HG03442 (cell line): ENCODE measurements at regions not wholly inside any gene's neighbourhood (a gene's known extent, or its start where the extent isn't known, plus 50 kb on each side); places are given as distances from the start of the nearest gene placed in this dataset.
A peak's percentile ranks its signal among the peaks of the same experiment; 100 is the strongest.
"Not testable (repeated sequence)": the region's sequence is repeated elsewhere in the genome, so short reads cannot be mapped to it uniquely, and the experiment has no call there.

ENCODE experiments used
- ATAC-seq: cut with Tn5 transposase; IDR thresholded peaks from one replicate; pipeline ENCODE4 v1.9.1; 2021; ENCODE audit warnings: mild to moderate bottlenecking, moderate library complexity; ENCODE audit not compliant: unreplicated experiment

DNA sequence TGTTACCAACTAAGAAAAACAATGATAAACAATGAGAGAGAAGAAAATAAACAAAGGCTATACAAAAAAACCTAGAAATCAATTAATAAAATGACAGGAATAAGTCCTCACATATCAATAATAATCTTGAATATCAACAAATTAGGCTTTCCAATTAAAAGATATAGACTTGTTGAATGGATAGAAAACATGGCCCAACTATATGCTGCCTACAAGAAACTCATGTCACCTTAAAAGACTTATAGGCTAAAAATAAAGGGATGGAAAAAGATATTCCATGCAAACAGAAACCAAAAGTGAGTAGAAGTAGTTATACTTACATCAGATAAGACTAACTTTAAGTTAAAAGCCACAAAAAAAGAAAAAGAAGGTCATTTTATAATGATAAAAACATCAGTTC is 183.9 kb downstream of the MYRFL start:
- ATAC-seq = no peak

DNA sequence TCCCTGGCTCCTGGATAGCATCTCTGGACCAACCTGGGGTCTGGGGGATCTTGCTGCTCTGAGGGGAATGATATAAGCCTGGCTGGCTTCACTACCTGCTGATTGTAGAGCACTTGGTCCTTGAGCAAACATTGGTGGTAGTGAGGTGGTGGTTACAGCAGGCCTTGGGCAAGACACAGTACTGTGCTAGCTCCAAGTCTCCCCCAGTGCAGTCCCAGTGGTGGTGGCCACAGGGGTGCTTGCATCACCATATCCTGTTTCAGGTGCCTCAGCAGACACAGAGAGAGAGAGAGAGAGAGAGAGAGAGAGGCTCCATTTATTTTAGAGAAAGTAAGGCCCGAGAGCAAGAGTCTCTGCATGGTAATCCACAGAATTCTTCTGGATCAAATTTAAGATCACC is 186.3 kb downstream of the MYRFL start:
- no peak for ATAC-seq

GRCh38 chr12:70013016-70013415 is 188.0 kb downstream of the MYRFL start:
- not testable (repeated sequence) for ATAC-seq

- no peak for ATAC-seq
Measured at GRCh38 chr12:70028515-70028914, 203.5 kb downstream of the MYRFL start.

DNA sequence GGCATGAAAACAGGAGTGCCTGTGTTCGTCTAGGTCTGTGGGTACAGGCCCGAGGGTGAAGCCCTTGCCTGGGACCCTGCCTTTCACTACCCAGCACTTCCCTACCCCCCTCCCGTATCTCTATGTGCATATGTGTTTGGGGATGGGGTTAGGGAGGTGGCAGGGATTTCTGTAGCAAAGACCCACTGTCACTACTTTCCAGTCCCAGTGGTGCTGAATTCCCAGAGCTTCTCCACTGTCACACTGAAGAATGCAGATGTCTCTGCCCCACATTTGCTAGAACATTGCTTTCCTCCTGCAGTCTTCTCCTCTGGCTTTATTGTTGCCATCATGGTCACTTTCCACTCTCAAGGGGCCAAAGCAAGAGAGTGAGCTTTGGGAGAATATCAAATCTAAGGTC is 203.9 kb downstream of the MYRFL start:
- no peak for ATAC-seq

- ATAC-seq = no peak
Measured at GRCh38 chr12:70031046-70031445, 206.0 kb downstream of the MYRFL start.

- ATAC-seq = no peak
Measured at GRCh38 chr12:70032076-70032475, 207.0 kb downstream of the MYRFL start.

- ATAC-seq = no peak
Measured at GRCh38 chr12:70033310-70033709, 208.3 kb downstream of the MYRFL start.

DNA sequence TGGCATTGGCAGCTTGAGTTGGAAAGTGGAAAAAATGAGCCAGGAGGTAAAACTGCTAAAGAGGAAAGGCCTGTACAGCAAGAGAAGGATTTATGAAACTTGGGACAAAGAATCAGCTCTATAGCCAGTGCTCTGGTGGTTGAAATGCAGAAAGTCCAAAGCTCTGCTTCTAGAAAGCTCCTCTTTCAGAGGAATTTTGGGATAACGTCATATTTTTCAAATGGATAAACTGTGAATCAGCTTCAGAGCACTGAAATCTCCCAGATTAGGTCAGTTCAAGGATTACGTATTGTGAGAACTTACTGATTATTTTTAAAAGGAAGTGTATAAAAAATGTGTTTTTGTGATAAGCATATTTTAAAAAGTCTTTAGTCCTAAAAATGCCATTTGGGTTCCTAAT is 203.1 kb upstream of the CNOT2 start:
- ATAC-seq = no peak

GRCh38 chr12:70042675-70043074 is 200.6 kb upstream of the CNOT2 start:
- no peak for ATAC-seq

DNA sequence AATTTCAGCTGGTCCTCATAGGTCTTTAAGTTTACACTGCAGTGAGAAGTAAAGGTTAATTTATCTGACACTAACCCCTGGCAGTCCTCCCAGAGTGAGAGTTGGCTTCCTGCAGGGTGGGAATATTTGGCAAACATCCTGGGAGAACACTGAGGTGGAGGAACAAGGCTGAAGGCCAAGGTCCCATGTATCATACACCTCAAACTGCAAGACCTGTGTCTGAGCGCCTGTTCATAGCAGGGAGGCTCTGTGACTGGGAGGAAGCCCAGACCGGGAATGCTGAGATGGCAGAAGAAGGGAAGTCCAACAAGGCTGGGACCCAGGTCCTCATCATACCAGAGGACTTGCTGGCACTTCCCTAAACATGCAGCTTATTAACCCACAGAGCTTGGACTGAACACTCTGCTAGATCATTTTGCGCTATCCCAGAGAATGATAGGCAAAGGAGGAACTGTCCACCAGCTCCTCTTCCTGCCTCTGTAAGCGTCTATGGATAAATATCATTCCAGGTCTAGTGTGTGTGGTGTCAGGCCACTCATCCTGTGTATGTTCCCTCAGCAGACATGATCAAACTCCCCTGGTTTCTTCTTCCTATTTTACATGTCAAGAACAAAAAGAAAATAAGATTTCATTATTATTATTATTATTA is 199.6 kb upstream of the CNOT2 start:
- no peak for ATAC-seq

- no peak for ATAC-seq
Measured at GRCh38 chr12:70044167-70044566, 199.1 kb upstream of the CNOT2 start.

DNA sequence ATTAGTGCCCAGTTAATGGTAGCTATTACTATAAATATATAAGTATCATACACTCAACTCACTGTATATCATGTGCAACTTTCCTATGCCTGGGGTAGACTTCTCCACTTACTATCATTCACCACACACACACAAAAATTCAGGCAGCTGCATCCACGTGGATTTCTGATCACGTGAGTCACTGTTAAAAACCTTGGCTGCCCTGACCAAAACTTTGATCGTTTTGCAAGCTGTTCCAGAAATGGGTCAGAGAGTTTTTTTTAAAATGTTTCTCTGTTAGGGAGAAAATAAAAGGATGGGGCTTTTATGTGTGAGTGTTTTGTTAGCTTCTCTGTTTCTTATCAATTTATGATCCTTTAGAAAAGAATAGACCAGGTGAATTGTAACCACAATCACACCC is 198.2 kb upstream of the CNOT2 start:
- no peak for ATAC-seq

- no peak for ATAC-seq
Measured at GRCh38 chr12:70045514-70045913, 197.7 kb upstream of the CNOT2 start.

DNA sequence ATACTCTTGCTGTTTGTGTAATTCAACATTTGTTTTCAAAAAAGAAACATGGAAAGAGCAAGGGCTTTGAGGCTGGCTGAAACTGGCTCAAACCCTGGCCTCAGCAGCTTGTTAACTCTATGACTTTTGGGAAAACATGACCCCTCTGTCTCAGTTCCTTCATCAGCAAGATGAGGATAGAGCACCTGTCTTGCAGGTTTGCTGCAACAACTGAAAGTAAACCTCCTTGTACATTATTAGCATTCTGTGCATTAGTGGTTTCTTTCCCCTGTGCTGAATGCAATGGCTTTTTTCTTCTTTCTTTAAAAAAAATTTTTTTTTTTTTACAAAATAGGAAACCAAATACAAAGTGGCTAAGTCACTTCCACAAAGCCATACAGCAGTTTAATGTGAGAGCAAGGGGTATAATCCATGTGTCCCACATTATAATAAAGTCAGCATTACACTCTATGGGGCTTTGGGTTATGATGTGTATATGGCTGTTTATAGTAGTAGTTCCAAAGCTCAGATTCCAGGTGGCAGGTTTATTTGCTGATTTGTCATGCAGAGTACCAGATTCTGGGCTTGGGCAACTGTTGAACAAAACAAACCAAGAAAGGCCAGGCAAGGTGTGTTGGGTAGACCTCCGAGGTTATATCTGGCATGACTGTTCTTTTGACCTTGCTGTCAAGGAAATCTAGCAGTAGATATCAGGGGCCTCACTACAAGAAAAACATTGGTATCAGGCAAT is 194.5 kb upstream of the CNOT2 start:
- no peak for ATAC-seq

GRCh38 chr12:70049596-70050360 is 193.5 kb upstream of the CNOT2 start:
- ATAC-seq = peak; percentile 97

GRCh38 chr12:70052476-70052875 is 190.8 kb upstream of the CNOT2 start:
- ATAC-seq = no peak

GRCh38 chr12:70052931-70053497 is 190.2 kb upstream of the CNOT2 start:
- ATAC-seq = no peak

GRCh38 chr12:70059373-70059772 is 183.9 kb upstream of the CNOT2 start:
- no peak for ATAC-seq

- ATAC-seq = no peak
Measured at GRCh38 chr12:70060634-70061033, 182.6 kb upstream of the CNOT2 start.

DNA sequence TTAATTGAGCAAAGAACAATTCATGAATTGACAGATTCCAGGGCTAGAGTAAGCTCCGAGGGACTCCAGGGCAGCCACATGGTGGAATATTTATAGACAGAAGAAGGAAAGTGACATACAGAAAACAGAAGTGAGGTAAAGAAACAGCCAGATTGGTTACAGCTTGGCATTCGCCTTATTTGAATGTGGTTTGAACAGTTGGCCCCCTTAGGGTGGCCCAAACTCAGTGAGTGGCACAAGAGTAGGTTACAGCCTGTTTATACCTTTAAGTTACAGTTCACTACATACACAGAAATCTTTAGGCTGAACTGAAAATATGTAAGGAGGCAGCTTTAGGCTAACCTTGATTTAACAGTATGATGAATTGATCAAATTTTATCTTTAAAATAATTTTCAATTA is 174.5 kb upstream of the CNOT2 start:
- ATAC-seq = no peak
